ENCODE measurements at regions not wholly inside any gene's neighbourhood (a gene's known extent, or its start where the extent isn't known, plus 50 kb on each side); places are given as distances from the start of the nearest gene placed in this dataset.
A peak's percentile ranks its signal among the peaks of the same experiment; 100 is the strongest.

DNA sequence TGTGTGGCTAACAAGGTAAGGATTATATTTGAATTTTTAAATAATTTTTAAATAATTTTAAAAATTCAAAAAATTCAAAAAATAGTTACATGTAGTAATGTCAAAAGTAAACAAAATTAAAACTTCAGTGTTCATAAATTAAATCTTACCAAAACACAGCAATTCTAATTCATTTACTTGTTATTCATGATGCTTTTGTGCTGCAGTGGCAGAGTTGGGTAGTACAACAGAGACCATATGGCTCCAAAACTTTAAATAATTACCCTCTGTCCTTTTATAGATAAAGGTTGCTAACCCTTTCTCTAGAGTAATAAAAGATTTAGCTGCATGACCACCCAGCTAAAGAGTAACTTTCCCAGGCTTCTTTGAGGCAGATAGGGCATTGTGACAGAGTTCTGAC, 1355.6 kb downstream of the FSTL5 start:
- no peak for DNase-seq (ENCODE audit: low read depth)

- no peak for DNase-seq (ENCODE audit: low read depth)
Observed at GRCh38 chr4:160809576-160809975, 1354.2 kb downstream of the FSTL5 start.

GRCh38 chr4:160810424-160810823, 1353.4 kb downstream of the FSTL5 start:
- DNase-seq (ENCODE audit: low read depth): no peak

DNA sequence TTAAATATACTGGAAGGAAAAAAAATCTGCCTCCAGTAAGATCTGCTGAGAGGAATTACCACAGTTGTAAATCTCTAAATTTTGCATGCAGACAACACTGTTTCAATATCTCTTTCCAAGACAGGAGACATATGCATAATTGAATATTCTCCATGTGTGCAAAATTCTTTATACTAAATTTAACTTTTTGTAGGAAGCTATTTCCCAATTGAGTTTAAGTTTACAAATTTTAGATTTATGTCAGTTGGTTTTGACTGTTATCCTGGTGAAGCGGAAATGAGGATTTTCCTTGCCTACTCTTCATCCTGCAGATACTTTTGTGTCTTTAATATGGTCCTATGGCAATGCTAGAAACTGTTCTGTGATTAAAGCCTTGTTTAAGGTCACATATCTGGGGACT, 1352.9 kb downstream of the FSTL5 start:
- no peak for DNase-seq (ENCODE audit: low read depth)

- DNase-seq (ENCODE audit: low read depth): no peak
Observed at GRCh38 chr4:160811956-160812355, 1351.8 kb downstream of the FSTL5 start.

GRCh38 chr4:160814726-160815125, 1349.1 kb downstream of the FSTL5 start:
- DNase-seq (ENCODE audit: low read depth): no peak

GRCh38 chr4:160818571-160818970, 1345.2 kb downstream of the FSTL5 start:
- no peak for DNase-seq (ENCODE audit: low read depth)

DNA sequence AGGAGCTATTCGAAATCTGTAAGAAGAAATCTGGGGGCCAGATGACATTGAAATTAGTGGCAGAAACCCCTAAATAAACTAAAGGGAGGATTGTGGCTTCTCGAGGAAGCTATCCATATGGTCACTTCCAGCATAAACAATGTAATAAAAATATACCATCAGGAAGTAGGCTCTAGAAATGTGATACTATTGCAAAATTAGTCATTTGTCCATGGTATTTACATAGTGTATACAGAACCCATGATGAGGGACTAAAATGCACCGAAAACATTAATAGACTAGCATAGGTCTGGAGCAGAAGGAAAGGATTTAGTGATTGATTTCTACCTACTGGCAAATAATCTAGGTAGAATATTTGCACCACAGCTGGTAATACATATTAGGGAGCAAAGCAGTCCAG, 1344.0 kb downstream of the FSTL5 start:
- no peak for DNase-seq (ENCODE audit: low read depth)

- DNase-seq (ENCODE audit: low read depth): no peak
Observed at GRCh38 chr4:160824481-160824880, 1339.3 kb downstream of the FSTL5 start.

- no peak for DNase-seq (ENCODE audit: low read depth)
Observed at GRCh38 chr4:160825644-160826338, 1338.0 kb downstream of the FSTL5 start.

DNA sequence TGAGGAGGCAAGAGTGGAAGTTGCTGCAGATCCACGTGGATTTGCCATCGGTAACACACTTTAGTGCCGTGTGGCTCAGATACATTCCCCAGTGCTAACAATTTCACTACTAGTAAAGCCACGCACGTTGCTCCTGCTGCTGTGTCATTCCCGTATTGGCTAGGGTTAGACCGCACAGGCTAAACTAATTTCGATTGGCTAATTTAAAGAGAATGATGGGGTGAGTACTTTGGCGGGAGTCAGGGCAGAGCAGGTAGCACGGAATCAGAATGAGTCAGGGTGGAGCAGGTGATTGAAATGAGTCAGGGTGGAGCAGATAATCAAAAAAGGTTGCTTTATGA, 1337.5 kb downstream of the FSTL5 start:
- DNase-seq (ENCODE audit: low read depth): no peak

- no peak for DNase-seq (ENCODE audit: low read depth)
Observed at GRCh38 chr4:160831165-160831922, 1332.5 kb downstream of the FSTL5 start.

GRCh38 chr4:160835789-160836188, 1328.0 kb downstream of the FSTL5 start:
- peak; percentile 8 for DNase-seq (ENCODE audit: low read depth)

- DNase-seq (ENCODE audit: low read depth): no peak
Observed at GRCh38 chr4:160836431-160836830, 1327.4 kb downstream of the FSTL5 start.

- peak; percentile 3 for DNase-seq (ENCODE audit: low read depth)
Observed at GRCh38 chr4:160846121-160846520, 1317.7 kb downstream of the FSTL5 start.

- DNase-seq (ENCODE audit: low read depth): no peak
Observed at GRCh38 chr4:160847228-160847627, 1316.6 kb downstream of the FSTL5 start.

- DNase-seq (ENCODE audit: low read depth): no peak
Observed at GRCh38 chr4:160848489-160848888, 1315.3 kb downstream of the FSTL5 start.

GRCh38 chr4:160848901-160849760, 1314.7 kb downstream of the FSTL5 start:
- peak; percentile 34 for DNase-seq (ENCODE audit: low read depth)

GRCh38 chr4:160864253-160864652, 1299.5 kb downstream of the FSTL5 start:
- DNase-seq (ENCODE audit: low read depth): no peak

GRCh38 chr4:160869899-160870298, 1293.9 kb downstream of the FSTL5 start:
- DNase-seq (ENCODE audit: low read depth): no peak

DNA sequence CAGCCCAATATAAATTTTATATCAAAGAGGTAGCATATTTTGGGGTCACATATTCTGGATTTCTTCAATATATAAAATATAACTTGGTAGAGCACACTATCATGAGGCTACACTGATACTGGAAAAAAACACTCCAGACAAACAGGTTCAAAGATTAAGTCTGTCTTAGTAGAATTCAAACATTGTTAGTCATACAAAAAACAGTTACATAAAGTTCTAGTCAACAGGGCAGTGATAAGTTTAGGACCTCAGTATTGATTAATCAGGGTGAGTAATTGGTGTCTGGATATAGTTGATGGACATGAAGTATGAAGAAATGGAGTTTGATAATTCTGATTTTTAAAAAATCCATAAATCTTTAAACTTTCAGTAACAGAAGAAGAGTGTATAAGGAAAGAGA, 1291.3 kb downstream of the FSTL5 start:
- no peak for DNase-seq (ENCODE audit: low read depth)

Data from myocyte (in vitro differentiated cells).